ENCODE measurements at regions not wholly inside any gene's neighbourhood (a gene's known extent, or its start where the extent isn't known, plus 50 kb on each side); places are given as distances from the start of the nearest gene placed in this dataset.
"Not testable (repeated sequence)": the region's sequence is repeated elsewhere in the genome, so short reads cannot be mapped to it uniquely, and the experiment has no call there.

DNA sequence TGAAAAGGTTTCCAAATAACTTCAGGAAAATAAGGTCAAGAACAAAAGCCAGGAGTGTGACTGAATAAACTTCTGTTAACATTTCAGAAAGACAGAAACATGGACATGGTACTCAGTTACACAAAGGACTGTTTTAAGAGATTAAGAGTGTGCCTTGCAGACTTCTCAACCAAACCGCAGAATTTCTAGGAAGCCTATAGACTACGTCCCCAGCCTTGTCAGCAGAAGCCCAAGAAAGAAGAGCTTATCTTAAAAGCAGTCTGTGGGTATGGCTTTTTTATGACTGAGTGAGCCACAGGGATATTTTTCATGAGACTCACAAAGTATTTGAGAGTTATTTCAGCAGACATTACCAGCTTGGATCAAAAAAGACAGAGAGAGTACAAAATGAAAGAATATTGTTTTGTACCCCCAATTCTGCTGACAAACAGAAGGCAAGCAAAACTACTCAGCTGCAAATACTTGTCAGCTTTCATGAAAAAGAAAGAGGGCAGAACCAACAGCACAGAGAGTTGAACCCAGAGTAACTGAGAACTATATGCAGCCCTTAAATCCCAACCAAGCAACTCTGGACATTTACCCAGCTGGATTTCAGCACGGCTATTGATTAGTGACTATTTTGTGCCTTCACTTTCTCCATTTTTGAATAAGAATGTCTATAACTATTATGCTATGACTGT, 711.0 kb upstream of the CTNND2 start:
- no peak for TF ChIP-seq POLR2AphosphoS5 (IDR thresholded peaks at IDR 0.05)
- Histone ChIP-seq H3K9me3 (peaks cover 0 to 77% (median 28%) of the 10 kb centered on the region in 8 donors), H3K36me3 (no peaks in the 10 kb centered on the region), H3K4me3 (no peak overlapping the region), H3K4me1 (no peaks in the 10 kb centered on the region), H3K27me3 (replicated peaks in 1 of 7) (no peaks in the 10 kb centered on the region), H3K27ac (no peak overlapping the region)
- intact Hi-C loops (cut with DNase I; ENCODE audit: low total_unique reads) = no loop called here
- 59 to 68% (median 66%) methylated on average over 3 of the region's 3 CpGs for WGBS, 5 donors
- no peak for DNase-seq

DNA sequence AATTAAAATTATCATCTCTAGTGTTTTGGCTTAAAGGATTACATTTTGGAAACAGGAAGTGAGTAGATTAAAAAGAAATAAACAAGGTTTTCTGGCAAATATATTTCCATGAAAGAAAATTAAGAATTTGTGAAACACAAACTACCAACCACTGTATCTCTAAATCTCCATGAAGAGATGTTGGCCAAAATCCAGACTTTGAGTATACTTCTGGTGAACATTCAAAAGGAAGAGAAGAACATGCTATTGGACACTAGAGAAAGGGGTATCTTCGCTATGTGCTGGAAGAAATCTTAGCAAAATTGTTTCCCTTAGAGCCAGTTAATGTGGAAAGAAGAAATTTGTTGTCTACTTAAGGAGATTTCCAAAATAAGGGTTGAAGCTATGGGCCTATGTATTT, 710.4 kb upstream of the CTNND2 start:
- Histone ChIP-seq H3K36me3 (no peaks in the 10 kb centered on the region), H3K9me3 (peaks cover 0 to 79% (median 26%) of the 10 kb centered on the region in 8 donors), H3K27me3 (replicated peaks in 1 of 7) (no peaks in the 10 kb centered on the region), H3K4me3 (no peak overlapping the region), H3K4me1 (no peaks in the 10 kb centered on the region), H3K27ac (no peak overlapping the region)
- DNase-seq = no peak
- TF ChIP-seq, protein P1, sequence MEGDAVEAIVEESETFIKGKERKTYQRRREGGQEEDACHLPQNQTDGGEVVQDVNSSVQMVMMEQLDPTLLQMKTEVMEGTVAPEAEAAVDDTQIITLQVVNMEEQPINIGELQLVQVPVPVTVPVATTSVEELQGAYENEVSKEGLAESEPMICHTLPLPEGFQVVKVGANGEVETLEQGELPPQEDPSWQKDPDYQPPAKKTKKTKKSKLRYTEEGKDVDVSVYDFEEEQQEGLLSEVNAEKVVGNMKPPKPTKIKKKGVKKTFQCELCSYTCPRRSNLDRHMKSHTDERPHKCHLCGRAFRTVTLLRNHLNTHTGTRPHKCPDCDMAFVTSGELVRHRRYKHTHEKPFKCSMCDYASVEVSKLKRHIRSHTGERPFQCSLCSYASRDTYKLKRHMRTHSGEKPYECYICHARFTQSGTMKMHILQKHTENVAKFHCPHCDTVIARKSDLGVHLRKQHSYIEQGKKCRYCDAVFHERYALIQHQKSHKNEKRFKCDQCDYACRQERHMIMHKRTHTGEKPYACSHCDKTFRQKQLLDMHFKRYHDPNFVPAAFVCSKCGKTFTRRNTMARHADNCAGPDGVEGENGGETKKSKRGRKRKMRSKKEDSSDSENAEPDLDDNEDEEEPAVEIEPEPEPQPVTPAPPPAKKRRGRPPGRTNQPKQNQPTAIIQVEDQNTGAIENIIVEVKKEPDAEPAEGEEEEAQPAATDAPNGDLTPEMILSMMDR (IDR thresholded peaks at IDR 0.05 in 8 of 11, conservative IDR thresholded peaks at IDR 0.05 in 3 of 11) = no peak
- TF ChIP-seq POLR2A (IDR thresholded peaks at IDR 0.05) = no peak
- TF ChIP-seq POLR2AphosphoS5 (IDR thresholded peaks at IDR 0.05) = no peak
- WGBS, 5 donors = 47 to 77% (median 72%) methylated on average over 1 of the region's 1 CpG
- intact Hi-C loops (cut with DNase I; ENCODE audit: low total_unique reads) = no loop called here

DNA sequence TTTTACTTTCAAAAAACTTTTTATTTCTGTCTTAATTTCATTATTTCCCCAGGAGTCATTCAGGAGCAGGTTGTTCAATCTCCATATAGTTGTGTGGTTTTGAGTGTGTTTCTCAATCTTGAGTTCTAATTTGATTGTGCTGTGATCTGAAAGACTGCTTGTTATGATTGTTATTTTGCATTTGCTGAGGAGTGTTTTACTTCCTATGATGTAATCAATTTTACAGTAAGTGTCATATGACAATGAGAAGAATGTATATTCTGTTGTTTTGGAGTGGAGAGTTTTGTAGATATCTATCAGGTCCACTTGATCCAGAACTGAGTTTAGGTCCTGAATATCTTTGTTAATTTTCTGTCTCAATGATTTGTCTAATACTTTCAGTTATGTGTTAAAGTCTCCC, 706.9 kb upstream of the CTNND2 start:
- Histone ChIP-seq H3K4me3 (no peak overlapping the region), H3K27ac (no peak overlapping the region)
- intact Hi-C loops (cut with DNase I; ENCODE audit: low total_unique reads) = no loop called here

DNA sequence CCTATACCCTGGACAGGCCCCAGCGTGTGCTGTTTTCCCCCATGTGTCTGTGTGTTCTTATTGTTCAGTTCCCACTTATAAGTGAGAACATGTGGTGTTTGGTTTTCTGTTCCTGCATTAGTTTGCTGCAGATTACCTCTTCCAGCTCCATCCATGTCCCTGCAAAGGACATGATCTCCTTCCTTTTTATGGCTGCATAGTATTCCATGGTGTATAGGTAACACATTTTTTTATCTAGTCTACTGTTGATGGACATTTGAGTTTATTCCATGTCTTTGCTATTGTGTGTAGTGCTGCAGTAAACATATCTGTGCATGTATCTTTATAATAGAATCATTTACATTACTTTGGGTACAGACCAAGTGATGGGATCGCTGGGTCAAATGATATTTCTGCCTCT, 703.6 kb upstream of the CTNND2 start:
- DNase-seq; H3K27me3 ChIP-seq (replicated peaks in 1 of 7); H3K27ac ChIP-seq; H3K4me1 ChIP-seq; intact Hi-C loops (cut with DNase I; ENCODE audit: low total_unique reads); H3K36me3 ChIP-seq; H3K4me3 ChIP-seq: not testable (repeated sequence)
- WGBS, 5 donors = 41 to 48% (median 44%) methylated on average over 2 of the region's 2 CpGs
- peaks cover 0 to 65% (median 25%) of the 10 kb centered on the region in 8 donors for H3K9me3 ChIP-seq

More for the DNA sequence above, 706.9 kb upstream of the CTNND2 start:
- no peak for TF ChIP-seq POLR2A (IDR thresholded peaks at IDR 0.05)
- no peak for TF ChIP-seq POLR2AphosphoS5 (IDR thresholded peaks at IDR 0.05)
- TF ChIP-seq, protein P1 (IDR thresholded peaks at IDR 0.05 in 8 of 11, conservative IDR thresholded peaks at IDR 0.05 in 3 of 11) = no peak
- no peaks in the 10 kb centered on the region for H3K36me3 ChIP-seq
- H3K27me3 ChIP-seq (replicated peaks in 1 of 7) = no peaks in the 10 kb centered on the region
- no peaks in the 10 kb centered on the region for H3K4me1 ChIP-seq
- no peak for DNase-seq
- H3K9me3 ChIP-seq = peaks cover 0 to 70% (median 31%) of the 10 kb centered on the region in 8 donors

DNA sequence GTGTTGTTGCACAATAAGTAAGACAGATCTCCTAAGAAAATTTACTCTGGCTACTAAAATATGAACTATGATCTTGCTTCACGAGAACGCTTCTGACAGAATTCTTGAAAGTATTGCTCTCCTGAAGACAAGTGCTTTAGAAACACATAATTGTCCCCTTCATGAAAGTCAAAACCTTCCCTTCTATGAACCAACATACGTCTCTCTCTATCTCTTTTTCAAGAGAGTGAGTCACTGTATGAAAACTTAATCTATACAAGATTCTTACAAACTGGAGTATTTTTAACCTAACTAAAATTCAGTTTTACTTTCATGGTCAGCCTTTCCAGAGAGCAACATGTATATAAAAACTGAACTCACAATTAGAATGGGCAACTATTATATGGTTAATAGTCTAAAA, 688.0 kb upstream of the CTNND2 start:
- H3K27ac ChIP-seq = no peak overlapping the region
- intact Hi-C loops (cut with DNase I; ENCODE audit: low total_unique reads) = no loop called here
- H3K9me3 ChIP-seq = peaks cover 0 to 11% (median 0%) of the 10 kb centered on the region in 8 donors
- TF ChIP-seq, protein P1 (IDR thresholded peaks at IDR 0.05 in 8 of 11, conservative IDR thresholded peaks at IDR 0.05 in 3 of 11) = no peak
- TF ChIP-seq POLR2AphosphoS5 (IDR thresholded peaks at IDR 0.05) = no peak
- no peak for TF ChIP-seq POLR2A (IDR thresholded peaks at IDR 0.05)
- no peak overlapping the region for H3K4me3 ChIP-seq
- no peak for DNase-seq
- H3K36me3 ChIP-seq = no peaks in the 10 kb centered on the region
- no peaks in the 10 kb centered on the region for H3K27me3 ChIP-seq (replicated peaks in 1 of 7)
- no peaks in the 10 kb centered on the region for H3K4me1 ChIP-seq
- 76 to 88% (median 88%) methylated on average over 3 of the region's 3 CpGs for WGBS, 5 donors
